NCI-H748 (cell line): ENCODE measurements at regions not wholly inside any gene's neighbourhood (a gene's known extent, or its start where the extent isn't known, plus 50 kb on each side); places are given as distances from the start of the nearest gene placed in this dataset.
"Not testable (repeated sequence)": the region's sequence is repeated elsewhere in the genome, so short reads cannot be mapped to it uniquely, and the experiment has no call there.

Source experiments
- DNase-seq: peaks from one replicate; lab custom pipeline; 2025; ENCODE audit not compliant: unreplicated experiment; lab: John Stamatoyannopoulos, UW

DNA sequence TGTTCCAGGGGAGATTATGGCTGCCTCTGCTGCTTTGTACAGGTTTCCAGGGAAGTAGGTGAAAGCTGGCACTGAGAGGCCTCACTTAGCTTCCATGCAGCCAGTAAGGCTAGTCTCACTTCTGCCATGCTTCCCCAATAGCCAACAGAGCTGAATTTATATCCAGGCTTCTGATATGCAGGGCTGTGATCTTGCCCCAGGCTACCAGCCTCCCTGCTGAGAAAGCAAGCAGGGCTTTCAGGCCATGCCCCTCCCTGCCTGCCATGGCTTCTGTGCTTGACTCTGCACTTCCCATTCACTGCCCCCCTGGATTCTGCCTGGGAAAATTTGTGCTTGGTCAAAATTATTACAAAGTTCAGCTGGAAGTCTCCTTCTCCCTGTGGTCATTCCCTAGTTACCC lies 302.1 kb upstream of the FBXO33 start:
- no peak for DNase-seq

DNA sequence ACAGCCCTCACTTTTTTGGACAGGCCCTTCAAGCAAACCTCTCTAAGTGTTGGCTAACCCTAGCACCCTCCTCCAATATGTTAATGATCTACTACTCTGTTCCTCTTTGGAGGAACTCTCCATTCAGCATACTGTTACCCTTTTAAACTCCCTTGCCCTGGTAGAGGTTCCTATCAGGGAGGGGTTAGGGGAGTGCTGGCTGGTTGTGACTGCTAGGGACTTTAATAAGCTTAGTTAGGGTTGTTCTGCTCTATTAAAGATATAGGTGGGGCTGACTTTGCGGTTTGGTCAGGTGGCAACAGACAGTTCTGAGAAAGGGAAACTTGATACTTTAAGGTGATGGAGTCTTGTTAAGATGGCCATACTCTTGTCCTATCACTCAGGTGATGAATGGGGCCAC lies 301.5 kb upstream of the FBXO33 start:
- no peak for DNase-seq

DNA sequence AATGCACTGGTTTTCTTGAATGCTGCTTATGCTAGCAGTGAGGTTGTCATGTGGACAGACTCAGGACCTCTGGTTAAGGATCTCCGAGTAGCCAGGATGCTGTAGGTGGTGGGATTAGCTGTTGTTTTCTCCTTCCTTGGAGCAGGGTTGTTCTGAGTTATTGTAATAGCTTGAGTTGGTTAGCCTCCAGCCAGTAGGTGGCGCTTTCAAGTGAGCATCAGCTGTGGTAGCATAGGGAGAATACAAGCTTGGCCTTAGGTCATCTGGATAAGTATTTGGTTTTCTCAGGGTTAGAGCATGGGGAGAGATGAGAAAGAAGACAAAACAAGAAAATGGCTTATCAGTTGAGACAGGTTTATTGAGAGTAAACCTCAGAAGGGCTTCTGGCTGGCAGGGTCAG lies 299.7 kb upstream of the FBXO33 start:
- no peak for DNase-seq

DNA sequence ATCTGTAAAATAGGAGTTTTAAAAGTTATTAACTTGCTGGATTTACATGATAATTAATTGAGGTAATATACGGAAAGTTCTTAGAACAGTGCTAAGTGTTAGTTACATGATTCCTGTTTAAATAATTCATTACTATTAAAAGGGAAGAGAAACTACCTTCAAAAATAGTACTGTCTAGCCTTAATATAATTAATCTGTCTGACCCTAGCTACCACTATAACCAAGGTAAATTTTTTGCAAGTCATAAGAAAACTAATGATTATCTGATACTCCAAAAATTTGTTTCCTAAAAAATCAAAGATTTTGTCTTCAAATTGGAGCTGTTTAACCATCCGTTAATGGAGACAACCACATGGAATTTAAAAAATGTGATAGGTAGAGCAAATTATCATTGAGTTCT lies 294.3 kb upstream of the FBXO33 start:
- DNase-seq, result no peak

DNA sequence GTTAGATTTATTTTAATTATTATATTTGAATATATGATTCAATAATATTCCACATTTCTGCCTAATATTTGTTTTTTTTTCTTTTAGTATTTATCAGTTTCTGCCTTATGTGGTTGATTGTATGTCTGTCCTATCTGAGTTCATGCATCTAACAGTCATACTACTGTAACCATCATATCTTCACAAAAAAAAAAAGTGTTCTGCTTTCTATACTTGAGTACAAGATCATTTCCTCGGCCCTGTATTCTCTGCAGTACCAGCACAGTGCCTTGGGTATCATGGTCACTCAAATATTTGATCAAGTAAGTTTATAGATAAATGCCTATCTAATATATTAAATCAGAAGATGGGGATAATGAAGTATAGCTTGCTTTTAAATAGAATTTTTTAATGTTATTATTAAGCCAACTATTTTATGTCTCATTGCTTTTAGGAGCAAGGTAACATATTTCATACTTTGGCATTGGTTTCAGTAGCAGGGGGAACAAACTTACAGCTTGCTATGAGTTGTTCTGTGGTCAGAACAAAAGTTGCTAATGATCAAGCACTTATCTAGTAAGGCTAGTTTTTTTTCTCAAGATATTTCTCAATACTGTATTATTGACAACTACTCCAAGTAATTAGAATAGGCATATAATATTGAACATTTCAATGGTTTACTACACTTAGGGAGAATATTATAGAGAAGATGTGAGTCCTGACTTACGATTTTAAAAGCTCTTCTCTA lies 290.5 kb upstream of the FBXO33 start:
- DNase-seq, result no peak

DNA sequence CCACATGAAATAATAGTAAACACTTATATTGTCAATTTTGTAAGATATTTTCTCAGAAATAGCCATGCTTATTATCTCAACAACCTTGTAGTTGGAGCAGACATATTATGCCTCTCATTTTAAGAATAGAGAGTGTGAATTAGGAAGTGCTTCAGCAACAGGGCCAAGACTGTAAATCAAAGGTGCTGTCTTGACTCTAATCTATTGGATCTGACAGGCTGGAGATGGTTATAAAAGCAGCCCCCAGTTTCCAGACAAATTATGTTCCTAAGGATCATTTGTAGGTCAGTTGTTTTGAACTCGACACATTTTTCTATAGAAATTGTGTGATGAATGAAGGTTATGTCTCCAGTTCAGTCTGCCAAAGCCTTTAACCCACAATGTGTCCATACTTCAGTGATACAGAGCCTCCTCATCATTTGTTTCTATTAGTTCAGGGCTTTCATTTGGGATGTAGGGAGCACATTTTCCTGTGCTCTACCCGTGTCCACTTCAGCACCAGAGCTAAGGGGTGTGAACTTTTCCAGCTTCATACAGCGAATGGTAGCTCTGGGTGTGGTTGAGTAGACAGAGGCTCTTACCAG lies 284.8 kb upstream of the FBXO33 start:
- no peak for DNase-seq

DNA sequence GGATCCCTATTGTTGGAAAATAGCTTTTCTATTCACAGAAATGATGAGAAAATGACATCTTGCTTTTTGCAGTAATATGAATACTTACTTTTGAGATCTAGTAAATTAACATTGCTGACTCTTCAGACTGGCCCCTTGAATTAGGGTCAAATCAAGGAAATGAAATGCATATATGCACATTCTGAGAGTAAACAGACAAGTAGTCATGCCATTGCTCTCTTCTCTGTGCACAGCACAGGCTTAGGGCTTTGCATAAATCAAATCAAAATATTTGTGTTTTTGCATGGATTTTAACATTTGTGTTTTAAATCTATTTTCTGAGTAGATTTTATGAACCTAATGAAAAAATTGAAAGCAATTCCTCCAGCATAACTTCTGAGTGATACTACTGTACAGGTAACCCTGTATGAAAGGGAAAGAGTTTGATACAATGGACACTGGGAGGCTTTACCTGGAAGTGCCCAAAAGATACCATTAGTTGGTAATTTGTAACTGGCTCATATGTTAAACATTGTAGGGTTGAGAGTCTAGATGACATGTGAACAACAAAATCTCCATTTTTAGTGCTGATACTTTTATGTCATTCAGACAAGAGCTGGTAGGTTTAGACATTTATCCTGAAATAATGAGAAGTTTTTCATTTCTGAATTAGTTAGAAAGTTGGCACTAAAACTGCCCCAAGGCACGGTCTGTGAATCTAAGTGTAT lies 280.2 kb upstream of the FBXO33 start:
- DNase-seq, result no peak

DNA sequence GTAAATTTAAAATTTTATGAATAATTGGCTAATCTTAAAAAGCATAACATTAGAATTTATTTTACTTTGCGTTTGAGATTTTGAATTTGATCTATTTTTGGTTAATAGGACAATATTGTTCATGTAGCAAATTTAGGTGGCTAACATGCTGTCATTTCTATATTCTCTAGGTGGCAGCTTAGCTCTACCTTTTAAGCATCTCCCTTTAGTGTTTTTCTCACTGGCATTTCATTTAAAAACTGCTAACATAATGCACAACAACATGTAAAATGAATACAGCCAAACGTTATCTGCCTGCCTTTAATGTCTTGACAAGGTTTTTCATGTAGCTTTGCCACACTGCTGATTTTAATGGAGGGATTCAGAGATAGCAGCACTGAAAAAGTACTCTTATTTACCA lies 272.4 kb upstream of the FBXO33 start:
- DNase-seq, result peak; percentile 11

DNA sequence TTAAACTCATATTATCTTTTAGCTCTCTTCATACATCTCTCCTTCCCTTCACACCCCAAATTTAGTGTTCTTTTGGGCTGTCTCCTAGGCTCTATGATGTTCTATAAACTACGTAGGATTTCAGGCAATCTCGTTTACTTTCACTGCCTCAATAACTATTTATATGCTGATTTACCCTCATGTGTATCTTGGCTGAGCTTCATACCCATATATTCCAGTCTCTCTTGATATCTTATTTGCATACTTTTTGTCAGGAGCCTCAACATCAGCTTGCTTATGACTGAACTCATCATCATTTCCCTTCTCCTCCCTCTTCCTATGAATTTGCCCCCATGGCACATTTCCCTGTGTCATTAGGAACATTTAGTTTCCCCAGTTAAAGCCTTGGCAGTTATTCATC lies 262.1 kb upstream of the FBXO33 start:
- no peak for DNase-seq

DNA sequence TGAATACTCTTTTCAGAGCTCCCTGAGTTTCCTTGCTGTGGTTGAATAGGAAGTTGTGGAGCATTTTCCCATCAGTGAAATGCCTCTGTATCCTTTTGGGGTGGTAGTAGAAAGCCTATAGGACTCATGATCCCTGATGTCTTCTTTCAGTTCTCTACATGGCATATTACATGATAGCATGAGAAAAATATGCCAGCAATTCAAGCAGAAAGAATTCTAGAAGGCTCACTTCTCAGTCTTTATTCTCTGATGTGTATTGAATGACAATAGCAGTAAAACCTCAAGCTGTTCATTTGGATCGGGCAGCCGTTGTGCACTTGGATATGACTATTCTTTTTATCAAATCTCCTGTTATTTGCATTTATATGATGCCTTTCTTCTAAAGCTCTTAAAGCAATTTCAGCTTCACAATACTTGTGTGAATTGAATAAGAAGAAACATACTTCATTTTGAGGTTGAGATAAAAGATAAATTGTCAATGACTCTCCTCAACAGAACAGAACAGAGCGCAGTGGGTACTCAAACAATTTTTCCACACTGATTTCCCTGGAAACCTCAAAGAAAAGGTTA lies 251.5 kb upstream of the FBXO33 start:
- no peak for DNase-seq

DNA sequence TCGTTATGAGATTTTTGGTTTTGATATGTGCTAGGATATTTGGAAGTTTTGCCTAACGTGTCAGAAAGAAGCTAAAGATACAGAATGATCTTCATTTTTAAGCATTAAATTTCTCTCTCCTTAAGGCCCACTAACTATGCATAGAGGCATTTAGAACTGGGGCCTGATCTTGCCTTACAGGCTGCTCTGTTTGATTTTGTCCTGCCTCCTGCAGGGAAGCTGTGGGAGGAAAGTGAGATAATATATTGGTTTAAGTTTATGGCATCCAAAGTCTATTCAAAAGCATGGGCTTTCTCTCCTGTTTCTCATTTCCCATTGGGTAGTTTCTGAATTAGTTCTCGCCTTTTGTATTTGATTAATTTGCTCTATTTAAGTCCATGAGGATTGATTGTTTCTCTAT lies 250.3 kb upstream of the FBXO33 start:
- no peak for DNase-seq

DNA sequence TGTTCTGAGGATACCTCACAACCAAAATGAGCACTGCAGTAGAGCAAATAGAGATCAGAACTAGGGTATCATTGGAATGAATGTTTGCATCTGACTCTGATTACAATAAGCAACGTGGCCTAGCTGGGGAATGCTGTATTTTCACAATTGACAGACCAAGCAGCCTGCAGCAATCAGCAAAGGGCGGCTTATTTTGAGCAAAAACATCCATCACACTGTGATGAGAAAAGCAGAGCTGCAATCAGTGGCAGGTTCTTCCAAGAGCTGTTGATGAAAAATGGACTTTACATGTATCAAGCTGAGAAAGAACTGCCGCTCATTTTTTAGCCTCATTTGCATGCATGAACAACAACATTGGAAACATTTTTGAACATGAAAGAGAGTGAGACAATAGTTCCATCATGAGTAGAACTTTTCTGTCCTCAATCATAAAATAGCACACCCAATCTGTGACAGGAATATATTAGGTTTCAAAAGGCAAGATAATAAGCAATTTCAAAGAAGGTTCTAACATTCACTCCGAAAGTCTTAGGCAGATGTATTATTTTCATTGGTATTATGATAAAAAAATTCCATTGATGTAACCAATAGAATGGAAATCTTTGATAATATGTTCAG lies 249.7 kb upstream of the FBXO33 start:
- DNase-seq, result no peak

DNA sequence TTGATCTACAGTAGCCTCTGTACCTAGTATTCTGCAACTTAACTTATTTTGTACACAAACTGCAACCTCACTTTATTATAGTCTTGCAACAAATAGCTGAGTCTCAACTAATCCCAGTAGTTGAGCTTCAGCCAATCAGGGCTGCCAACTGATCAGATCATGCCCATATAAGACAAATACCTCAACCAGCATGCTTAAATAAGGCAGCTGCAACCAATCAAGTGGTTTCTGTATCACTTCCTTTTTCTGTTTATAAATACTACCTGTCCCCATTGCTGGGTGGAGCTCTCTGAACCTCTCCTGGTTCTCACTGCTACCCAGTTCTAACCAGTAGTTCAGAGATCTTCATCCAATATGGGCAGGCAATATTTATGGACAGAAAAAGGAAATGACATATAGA lies 248.5 kb upstream of the FBXO33 start:
- DNase-seq, result no peak

DNA sequence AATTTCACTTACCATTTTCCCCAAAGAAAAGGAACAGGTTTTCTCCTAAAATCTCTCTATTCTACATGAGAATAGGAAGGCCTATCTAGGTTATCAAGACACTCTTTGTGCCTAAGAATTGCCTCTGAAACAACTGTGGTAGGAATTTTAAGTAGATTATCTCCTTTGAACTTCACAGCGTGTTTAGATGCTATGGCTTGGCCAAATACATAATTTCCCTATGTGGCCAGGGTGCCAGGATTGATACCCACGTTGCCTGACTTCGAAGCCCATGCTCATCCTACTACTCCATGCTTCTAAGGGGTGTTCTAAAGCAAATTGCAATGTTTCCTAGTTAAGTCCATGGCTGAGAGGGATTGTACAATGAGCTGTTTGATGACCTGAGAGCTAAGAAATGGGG lies 241.5 kb upstream of the FBXO33 start:
- no peak for DNase-seq

DNA sequence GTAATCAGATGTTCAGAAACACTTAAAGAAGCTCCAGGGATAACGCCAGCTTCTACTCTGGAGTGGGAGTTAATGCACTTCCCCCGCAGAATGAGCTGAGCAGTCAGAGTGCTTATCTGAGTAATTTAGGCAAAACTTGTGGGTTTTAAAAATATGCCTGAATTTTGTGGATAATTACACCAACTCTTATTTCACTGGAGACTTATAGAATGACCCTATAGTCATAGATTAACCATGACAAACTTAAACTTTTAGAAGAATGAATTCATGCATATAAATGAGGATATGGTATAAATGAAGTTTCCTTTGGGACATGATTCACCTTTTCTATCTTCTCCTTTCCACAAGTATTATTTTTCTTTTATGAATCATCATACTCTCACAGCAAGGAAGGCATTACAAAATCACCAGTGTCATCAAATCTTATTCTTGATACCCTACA lies 241.1 kb upstream of the FBXO33 start:
- DNase-seq, result no peak

DNA sequence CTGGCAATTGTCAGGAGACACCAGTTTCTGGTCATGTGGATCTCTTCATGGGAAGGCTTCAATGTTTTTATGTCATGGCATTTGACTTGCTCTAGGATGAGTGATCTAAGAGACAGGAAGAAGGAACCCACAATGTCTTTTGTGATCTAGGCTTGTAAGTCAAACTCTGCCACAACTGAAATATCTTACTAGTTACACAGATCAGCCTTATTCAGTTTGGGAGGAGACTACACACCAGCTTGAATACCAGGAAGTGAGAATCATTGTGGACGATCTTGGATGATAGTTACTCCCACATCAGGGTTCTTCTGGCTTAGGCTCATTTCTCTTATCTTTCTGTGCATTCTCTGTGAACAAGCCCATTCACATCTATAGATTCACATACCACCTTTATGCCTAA lies 236.2 kb upstream of the FBXO33 start:
- DNase-seq, result no peak

DNA sequence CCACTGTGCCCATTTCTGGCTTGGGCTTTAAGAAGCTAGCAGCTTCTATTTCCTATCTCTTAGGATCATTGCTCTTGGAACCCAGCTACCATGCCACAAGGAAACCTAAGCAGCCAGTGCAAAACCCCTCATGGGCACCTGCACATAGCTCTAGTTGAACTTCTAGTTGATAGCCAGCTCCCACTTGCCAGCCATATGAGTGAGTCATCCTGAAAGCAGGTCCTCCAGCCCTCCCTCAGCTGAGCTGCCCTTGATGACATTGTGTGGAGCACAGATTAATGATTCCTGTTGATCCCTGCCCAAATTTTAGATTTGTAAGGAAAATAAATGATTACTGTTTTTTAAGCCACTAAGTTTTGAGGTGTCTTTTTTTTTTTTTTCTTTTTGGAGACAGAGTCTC lies 234.2 kb upstream of the FBXO33 start:
- DNase-seq, result no peak

DNA sequence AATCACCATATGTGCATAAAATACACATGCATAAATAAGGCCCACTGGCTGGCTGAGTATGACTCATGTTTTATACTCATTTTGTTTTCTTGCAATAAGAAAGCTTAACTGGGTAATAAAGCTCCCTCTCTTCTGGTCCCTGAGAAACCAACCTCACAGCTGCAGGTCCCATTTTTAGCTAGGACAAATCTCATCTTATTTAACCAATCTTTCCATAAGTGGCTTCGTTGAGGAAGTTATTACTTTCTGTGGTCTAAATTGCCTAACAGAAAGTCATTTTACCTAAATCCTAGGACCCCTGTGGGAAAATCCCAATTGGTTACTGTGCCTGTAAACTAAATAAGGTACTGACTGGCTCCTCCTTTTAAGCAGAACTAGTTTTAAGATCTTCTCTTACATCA lies 232.8 kb upstream of the FBXO33 start:
- no peak for DNase-seq

DNA sequence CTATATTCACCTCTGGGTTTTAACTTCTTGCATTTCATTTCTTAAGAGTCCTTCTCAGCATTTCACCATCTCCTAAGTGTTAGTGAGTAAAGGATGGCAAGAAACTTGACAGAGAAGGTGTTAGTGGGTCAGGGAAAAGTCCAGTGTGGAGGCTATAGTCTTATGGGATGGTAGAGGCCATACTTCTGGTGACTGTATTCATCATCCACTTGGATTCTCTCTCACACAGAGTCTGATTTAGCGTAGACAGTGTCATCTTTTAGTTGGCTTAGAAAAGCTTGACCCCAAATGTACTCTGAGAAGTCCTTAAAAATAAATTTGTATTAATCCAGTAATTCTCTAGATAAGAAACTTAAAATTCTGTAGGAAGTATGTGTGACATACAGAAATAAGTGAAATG lies 232.4 kb upstream of the FBXO33 start:
- no peak for DNase-seq

DNA sequence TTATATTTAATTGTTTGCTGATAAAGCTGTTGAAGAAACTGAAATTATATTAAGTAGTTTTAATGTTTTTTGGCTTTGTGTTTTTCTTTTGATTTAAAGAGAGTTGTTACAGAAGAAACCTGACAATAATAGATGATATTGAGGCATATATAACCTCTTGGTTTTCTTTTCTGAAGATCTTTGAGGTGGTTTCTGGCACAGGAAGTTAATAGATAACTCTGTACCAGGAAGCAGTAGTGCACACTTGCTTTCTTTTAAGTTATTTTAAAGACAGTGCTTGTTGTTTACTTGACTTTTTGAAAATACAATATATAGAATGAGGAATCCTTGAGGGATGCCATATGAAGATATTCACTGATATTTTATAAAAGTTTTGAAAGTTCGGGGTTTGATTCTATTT lies 209.0 kb upstream of the FBXO33 start:
- DNase-seq, result no peak

DNA sequence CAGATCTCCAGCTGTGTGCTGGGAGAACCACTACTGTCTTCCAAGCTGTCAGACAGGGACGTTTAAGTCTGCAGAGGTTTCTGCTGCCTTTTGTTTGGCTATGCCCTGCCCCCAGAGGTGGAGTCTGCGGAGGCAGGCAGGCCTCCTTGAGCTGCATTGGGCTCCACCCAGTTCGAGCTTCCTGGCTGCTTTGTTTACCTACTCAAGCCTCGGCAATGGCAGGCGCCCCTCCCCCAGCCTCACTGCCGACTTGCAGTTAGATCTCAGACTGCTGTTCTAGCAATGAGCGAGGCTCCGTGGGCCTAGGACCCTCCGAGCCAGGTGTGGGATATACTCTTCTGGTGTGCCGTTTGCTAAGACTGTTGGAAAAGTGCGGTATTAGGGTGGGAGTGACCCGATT lies 206.8 kb upstream of the FBXO33 start:
- not testable (repeated sequence) for DNase-seq

DNA sequence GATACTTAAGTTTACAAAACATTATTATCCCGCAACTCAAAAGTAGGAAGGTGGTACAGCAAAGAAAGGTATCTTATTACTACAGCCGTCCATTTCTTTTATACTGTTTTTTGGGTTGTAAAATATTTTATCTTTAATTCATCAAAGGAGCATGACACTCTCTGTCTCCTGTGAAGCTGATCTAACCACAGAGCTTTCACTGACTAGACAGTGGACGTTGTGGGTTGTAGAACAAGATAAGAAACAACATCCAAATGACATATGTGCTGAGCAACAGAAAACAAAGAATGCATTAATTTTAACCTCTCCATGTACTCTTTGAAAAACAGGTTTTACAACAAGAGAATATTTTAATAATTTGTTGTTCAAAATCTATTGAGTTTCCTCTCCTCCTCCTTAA lies 195.9 kb upstream of the FBXO33 start:
- DNase-seq, result no peak
